Common myeloid progenitor, CD34-positive (primary cell): ENCODE measurements at regions not wholly inside any gene's neighbourhood (a gene's known extent, or its start where the extent isn't known, plus 50 kb on each side); places are given as distances from the start of the nearest gene placed in this dataset.

Experiments used
- CTCF ChIA-PET: fragments of 350-600 bp; sonication (Branson Sonifier 250); formaldehyde crosslinking; loops from one replicate; lab custom pipeline; 2021; ENCODE audit warnings: antibody characterized with exemption; lab: Charles Lee
- POLR2A ChIA-PET: fragments of 350-600 bp; sonication (Branson Sonifier 250); formaldehyde crosslinking; loops from one replicate; lab custom pipeline; 2021; ENCODE audit warnings: antibody characterized with exemption; lab: Charles Lee
- DNase-seq, 3 donors: peaks; one replicate each; pipeline versions ENCODE4 v3.0.0 to v3.0.0-alpha.2; 2013
- H3K27ac ChIP-seq, 2 experiments: 1 replicate in 1 of 2; 2 replicates in 1 of 2; pipeline ENCODE4 v1.7.0; 2013; ENCODE audit warnings: inconsistent platforms in 2 of 2, low read length in 2 of 2, mild to moderate bottlenecking in 2 of 2, low read depth in 1 of 2, moderate library complexity in 1 of 2; ENCODE audit not compliant: severe bottlenecking in 2 of 2, insufficient read depth in 1 of 2, poor library complexity in 1 of 2
- H3K27me3 ChIP-seq, 5 experiments: replicated peaks in 2 of 5; 1 replicate in 3 of 5; 2 replicates in 2 of 5; pipeline versions ENCODE4 v1.6.1 to v1.7.0; 2013; ENCODE audit warnings: low read length in 4 of 5, mild to moderate bottlenecking in 2 of 5, moderate library complexity in 2 of 5, inconsistent platforms in 1 of 5; ENCODE audit not compliant: insufficient read depth in 5 of 5, control insufficient read depth in 4 of 5
- H3K36me3 ChIP-seq, 4 experiments: 1 replicate in 2 of 4; 2 replicates in 2 of 4; pipeline versions ENCODE4 v1.6.1 to v1.7.0; 2013; ENCODE audit warnings: low read length in 3 of 4, control low read depth in 1 of 4, mild to moderate bottlenecking in 1 of 4; ENCODE audit not compliant: control insufficient read depth in 4 of 4, insufficient read depth in 4 of 4
- H3K4me1 ChIP-seq, 4 experiments: 1 replicate in 3 of 4; 2 replicates in 1 of 4; pipeline versions ENCODE4 v1.6.1 to v1.7.1; 2013; ENCODE audit warnings: low read length in 3 of 4, mild to moderate bottlenecking in 3 of 4, control low read depth in 1 of 4, inconsistent platforms in 1 of 4, moderate library complexity in 1 of 4; ENCODE audit not compliant: control insufficient read depth in 4 of 4, insufficient read depth in 4 of 4; ENCODE audit errors: control extremely low read depth in 1 of 4
- H3K4me3 ChIP-seq, 7 experiments: 1 replicate in 4 of 7; 2 replicates in 3 of 7; pipeline versions ENCODE4 v1.5.1 to v1.7.0; 2013; ENCODE audit warnings: mild to moderate bottlenecking in 7 of 7, low read length in 6 of 7, moderate library complexity in 6 of 7, inconsistent platforms in 2 of 7, low read depth in 2 of 7, control low read depth in 1 of 7; ENCODE audit not compliant: insufficient read depth in 4 of 7, control insufficient read depth in 1 of 7; ENCODE audit errors: extremely low read depth in 1 of 7
- H3K9me3 ChIP-seq, 5 experiments: 1 replicate in 4 of 5; 2 replicates in 1 of 5; pipeline versions ENCODE4 v1.6.1 to v1.7.1; 2013; ENCODE audit warnings: low read length in 4 of 5, mild to moderate bottlenecking in 2 of 5, inconsistent platforms in 1 of 5, low read depth in 1 of 5, moderate library complexity in 1 of 5; ENCODE audit not compliant: control insufficient read depth in 4 of 5, insufficient read depth in 2 of 5; ENCODE audit errors: control extremely low read depth in 1 of 5
- whole genome bisulfite sequencing: methylation state at CpG from one replicate; pipeline ENCODE4 v1.1.5; 2013; ENCODE audit not compliant: insufficient coverage; 5-methylcytosine and 5-hydroxymethylcytosine counted together

- POLR2A ChIA-PET = no interaction called here
- no peaks in the 10 kb centered on the region for H3K36me3 ChIP-seq
- DNase-seq = no peak
- peaks cover 0 to 3% (median under 1%) of the 10 kb centered on the region in 4 experiments for H3K4me1 ChIP-seq
- CTCF ChIA-PET = no interaction called here
- WGBS = 100% methylated on average over 1 of the region's 1 CpG
- H3K27me3 ChIP-seq = no peaks in the 10 kb centered on the region
- H3K27ac ChIP-seq = no peak overlapping the region
- H3K9me3 ChIP-seq = no peaks in the 10 kb centered on the region
- no peak overlapping the region for H3K4me3 ChIP-seq
Measured at GRCh38 chr7:86975449-86975848, 84.0 kb downstream of the ELAPOR2 start.

- no peaks in the 10 kb centered on the region for H3K36me3 ChIP-seq
- H3K4me3 ChIP-seq = no peak overlapping the region
- 100% methylated on average over 2 of the region's 2 CpGs for WGBS
- no peaks in the 10 kb centered on the region for H3K9me3 ChIP-seq
- DNase-seq = no peak
- H3K4me1 ChIP-seq = no peaks in the 10 kb centered on the region
- H3K27ac ChIP-seq = no peak overlapping the region
- ChIA-PET POLR2A (no interaction called here), CTCF (interaction anchor here (0.9 kb wide), 1 partner anchor 29 kb away, joined by 3 read pairs; no protein-coding TSS in a partner anchor)
- no peaks in the 10 kb centered on the region for H3K27me3 ChIP-seq
Measured at GRCh38 chr7:86972072-86972471, 87.4 kb downstream of the ELAPOR2 start.

GRCh38 chr7:86970986-86971385 lies 88.5 kb downstream of the ELAPOR2 start:
- ChIA-PET CTCF (no interaction called here), POLR2A (no interaction called here)
- H3K36me3 ChIP-seq = no peaks in the 10 kb centered on the region
- H3K4me3 ChIP-seq = no peak overlapping the region
- no peaks in the 10 kb centered on the region for H3K27me3 ChIP-seq
- H3K4me1 ChIP-seq = no peaks in the 10 kb centered on the region
- H3K9me3 ChIP-seq = no peaks in the 10 kb centered on the region
- WGBS = 96% methylated on average over 2 of the region's 2 CpGs
- no peak for DNase-seq
- H3K27ac ChIP-seq = no peak overlapping the region

- Histone ChIP-seq H3K4me1 (no peaks in the 10 kb centered on the region), H3K9me3 (no peaks in the 10 kb centered on the region), H3K4me3 (no peak overlapping the region), H3K36me3 (no peaks in the 10 kb centered on the region), H3K27me3 (no peaks in the 10 kb centered on the region), H3K27ac (no peak overlapping the region)
- ChIA-PET CTCF (no interaction called here), POLR2A (no interaction called here)
- no CpG with 5 or more reads among the region's 1 CpG for WGBS
- DNase-seq = no peak
Measured at GRCh38 chr7:86970547-86970946, 88.9 kb downstream of the ELAPOR2 start.

- H3K27me3 ChIP-seq = no peaks in the 10 kb centered on the region
- H3K27ac ChIP-seq = no peak overlapping the region
- H3K36me3 ChIP-seq = no peaks in the 10 kb centered on the region
- ChIA-PET CTCF (no interaction called here), POLR2A (no interaction called here)
- no peak for DNase-seq
- no peaks in the 10 kb centered on the region for H3K9me3 ChIP-seq
- no peaks in the 10 kb centered on the region for H3K4me1 ChIP-seq
- no peak overlapping the region for H3K4me3 ChIP-seq
- no CpG with 5 or more reads among the region's 1 CpG for WGBS
Measured at GRCh38 chr7:86969865-86970264, 89.6 kb downstream of the ELAPOR2 start.

- no peak overlapping the region for H3K27ac ChIP-seq
- no peaks in the 10 kb centered on the region for H3K27me3 ChIP-seq
- ChIA-PET POLR2A (no interaction called here), CTCF (no interaction called here)
- no peaks in the 10 kb centered on the region for H3K36me3 ChIP-seq
- no peaks in the 10 kb centered on the region for H3K9me3 ChIP-seq
- H3K4me3 ChIP-seq = no peak overlapping the region
- no peaks in the 10 kb centered on the region for H3K4me1 ChIP-seq
- DNase-seq = no peak
Measured at GRCh38 chr7:86968618-86969017, 90.8 kb downstream of the ELAPOR2 start.

- POLR2A ChIA-PET = no interaction called here
- Histone ChIP-seq H3K27ac (no peak overlapping the region), H3K36me3 (no peaks in the 10 kb centered on the region), H3K27me3 (no peaks in the 10 kb centered on the region), H3K9me3 (no peaks in the 10 kb centered on the region), H3K4me3 (no peak overlapping the region), H3K4me1 (no peaks in the 10 kb centered on the region)
- no CpG with 5 or more reads among the region's 2 CpGs for WGBS
- CTCF ChIA-PET = no interaction called here
- DNase-seq = no peak
Measured at GRCh38 chr7:86966916-86967315, 92.5 kb downstream of the ELAPOR2 start.
